GM10248 (cell line): ENCODE measurements at regions not wholly inside any gene's neighbourhood (a gene's known extent, or its start where the extent isn't known, plus 50 kb on each side); places are given as distances from the start of the nearest gene placed in this dataset.
A peak's percentile ranks its signal among the peaks of the same experiment; 100 is the strongest.

ENCODE experiments used
- CTCF ChIA-PET: fragments of 300-600 bp; sonication (Branson Sonifier 250); formaldehyde crosslinking; extraction: SDS; loops from one replicate; lab custom pipeline; 2021; ENCODE audit warnings: antibody characterized with exemption; lab: Yijun Ruan, JAX
- POLR2A ChIA-PET: fragments of 350-650 bp; sonication (Branson Sonifier 250); formaldehyde crosslinking; extraction: SDS; loops from one replicate; lab custom pipeline; 2020; ENCODE audit warnings: antibody characterized with exemption; lab: Yijun Ruan, JAX
- DNase-seq: peaks from one replicate; pipeline ENCODE4 v3.0.0; 2012; ENCODE audit errors: extremely low spot score
- TF ChIP-seq, protein P1 (sequence below): IDR thresholded peaks from 2 replicates; pipeline ENCODE4 v1.5.1; 2012; ENCODE audit warnings: mild to moderate bottlenecking, low read depth; ENCODE audit errors: extremely low read depth, missing control alignments, control extremely low read depth

DNA sequence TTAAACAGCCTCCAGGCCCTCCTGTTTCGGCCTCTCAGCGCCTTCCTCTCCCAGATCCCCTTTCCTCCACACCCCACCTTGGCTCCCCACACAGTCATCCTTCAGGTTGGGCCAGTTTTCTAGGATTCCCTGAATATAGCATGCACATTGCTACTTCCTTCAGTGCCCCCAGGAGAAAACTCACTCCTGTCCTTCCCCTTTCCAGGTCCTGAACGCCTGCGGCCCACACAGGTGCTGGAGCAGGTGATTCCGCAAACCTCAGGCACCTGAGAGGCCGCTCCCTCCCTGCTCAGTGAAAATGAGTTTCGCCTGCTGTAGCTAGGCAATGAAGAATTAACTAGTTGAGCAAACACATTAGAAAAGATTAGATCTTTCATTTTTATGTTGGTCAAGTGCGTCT is 185.0 kb downstream of the MED10 start:
- TF ChIP-seq, protein P1, sequence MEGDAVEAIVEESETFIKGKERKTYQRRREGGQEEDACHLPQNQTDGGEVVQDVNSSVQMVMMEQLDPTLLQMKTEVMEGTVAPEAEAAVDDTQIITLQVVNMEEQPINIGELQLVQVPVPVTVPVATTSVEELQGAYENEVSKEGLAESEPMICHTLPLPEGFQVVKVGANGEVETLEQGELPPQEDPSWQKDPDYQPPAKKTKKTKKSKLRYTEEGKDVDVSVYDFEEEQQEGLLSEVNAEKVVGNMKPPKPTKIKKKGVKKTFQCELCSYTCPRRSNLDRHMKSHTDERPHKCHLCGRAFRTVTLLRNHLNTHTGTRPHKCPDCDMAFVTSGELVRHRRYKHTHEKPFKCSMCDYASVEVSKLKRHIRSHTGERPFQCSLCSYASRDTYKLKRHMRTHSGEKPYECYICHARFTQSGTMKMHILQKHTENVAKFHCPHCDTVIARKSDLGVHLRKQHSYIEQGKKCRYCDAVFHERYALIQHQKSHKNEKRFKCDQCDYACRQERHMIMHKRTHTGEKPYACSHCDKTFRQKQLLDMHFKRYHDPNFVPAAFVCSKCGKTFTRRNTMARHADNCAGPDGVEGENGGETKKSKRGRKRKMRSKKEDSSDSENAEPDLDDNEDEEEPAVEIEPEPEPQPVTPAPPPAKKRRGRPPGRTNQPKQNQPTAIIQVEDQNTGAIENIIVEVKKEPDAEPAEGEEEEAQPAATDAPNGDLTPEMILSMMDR = no peak
- ChIA-PET POLR2A (no interaction called here), CTCF (interaction anchor here (1.4 kb wide), 1 partner anchor 29 kb away, joined by 3 read pairs; no protein-coding TSS in a partner anchor)
- no peak for DNase-seq

DNA sequence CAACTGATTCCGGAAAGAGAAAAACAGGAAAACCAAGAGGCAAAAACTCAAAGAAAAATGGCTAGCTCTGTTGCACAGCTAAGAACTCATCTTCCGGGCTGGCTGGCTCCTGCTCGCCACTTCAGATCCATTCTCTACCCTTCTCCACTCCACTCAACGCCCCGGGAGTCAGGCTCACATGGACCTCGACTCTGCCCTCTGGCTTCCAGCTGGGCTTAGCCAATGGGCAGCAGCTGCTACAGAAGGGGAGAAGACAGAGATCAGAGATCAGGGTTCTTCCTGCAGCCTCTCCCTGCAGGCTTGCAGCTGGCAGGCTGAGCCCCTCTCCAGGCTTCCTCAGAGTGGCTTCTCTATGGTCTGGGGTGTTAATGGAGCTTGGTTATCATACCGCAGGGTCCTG is 187.5 kb downstream of the MED10 start:
- POLR2A ChIA-PET = no interaction called here
- CTCF ChIA-PET = interaction anchor here (1.2 kb wide), 1 partner anchor 19 kb away, joined by 3 read pairs; no protein-coding TSS in a partner anchor
- DNase-seq = no peak
- TF ChIP-seq, protein P1 = no peak

DNA sequence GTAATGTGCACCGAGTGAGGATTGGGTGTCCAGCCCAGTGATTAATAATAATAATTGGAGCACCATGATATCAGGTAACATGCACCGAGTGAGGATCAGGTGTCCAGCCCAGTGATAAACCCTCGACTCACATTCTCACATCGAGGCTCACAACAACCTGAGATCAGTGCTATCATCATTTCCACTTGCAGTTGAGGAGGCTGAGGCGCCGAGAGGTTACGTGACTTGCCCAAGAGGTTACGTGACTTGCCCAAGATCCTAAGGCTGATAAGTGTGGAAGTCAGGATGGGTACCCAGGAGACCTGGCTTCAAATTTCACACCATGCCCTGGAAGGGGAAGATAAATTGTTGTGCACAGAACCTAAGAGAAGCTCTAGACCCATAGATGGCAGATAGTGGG is 189.4 kb downstream of the MED10 start:
- TF ChIP-seq, protein P1 = no peak
- POLR2A ChIA-PET = no interaction called here
- CTCF ChIA-PET = interaction anchor here (1.4 kb wide), 1 partner anchor 17 kb away, joined by 3 read pairs; no protein-coding TSS in a partner anchor
- no peak for DNase-seq

DNA sequence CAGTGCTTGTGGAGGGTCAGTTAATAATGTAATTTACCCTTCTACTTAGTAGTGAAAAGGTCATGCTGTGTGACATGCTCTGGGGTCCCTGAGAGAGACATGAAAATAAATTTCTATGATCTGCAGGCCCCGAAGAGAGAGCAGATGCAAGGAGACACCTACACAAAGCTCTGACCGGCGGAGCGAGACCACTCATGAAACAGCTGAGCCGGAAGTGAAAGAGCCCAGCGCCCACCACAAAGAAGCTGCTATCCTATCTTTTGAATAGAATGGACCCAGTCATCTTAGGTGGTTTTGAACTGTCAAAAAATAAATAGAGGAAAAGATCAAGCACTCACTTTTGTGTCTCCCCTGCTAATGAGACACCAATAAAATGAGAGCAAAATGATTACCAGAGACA is 190.0 kb downstream of the MED10 start:
- POLR2A ChIA-PET = no interaction called here
- CTCF ChIA-PET = no interaction called here
- TF ChIP-seq, protein P1 = no peak
- DNase-seq = peak; percentile 70

DNA sequence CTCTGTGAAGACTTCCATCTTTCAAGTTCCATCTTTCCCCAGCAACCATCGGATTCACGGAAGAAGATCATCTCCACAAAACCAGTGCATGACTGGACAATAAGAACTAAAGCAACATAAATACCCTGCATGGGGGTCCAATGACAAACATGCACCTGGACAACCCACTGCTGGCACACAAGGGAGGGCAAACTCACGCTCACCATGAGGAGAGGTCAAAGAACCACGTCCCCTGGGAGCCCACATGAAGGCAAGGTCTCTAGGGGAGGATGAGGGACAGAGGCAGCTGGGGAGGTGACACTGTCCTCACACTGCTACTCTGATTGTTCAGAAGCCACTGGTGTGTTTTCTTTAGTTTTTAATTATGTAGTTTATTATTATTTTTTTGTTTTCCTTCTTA is 190.8 kb downstream of the MED10 start:
- TF ChIP-seq, protein P1 = no peak
- DNase-seq = no peak
- POLR2A ChIA-PET = no interaction called here

DNA sequence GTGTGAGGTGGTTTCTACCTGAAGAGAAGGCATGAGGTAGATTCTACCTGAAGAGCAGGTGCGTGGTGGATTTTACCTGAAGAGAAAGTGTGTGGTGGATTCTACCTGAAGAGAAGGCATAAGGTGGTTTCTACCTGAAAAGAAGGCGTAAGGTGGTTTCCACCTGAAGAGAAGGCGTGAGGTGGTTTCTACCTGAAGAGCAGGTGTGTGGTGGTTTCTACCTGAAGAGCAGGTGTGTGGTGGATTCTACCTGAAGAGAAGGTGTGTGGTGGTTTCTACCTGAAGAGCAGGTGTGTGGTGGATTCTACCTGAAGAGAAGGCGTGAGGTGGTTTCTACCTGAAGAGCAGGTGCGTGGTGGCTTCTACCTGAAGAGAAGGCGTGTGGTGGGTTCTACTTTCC is 192.8 kb downstream of the MED10 start:
- TF ChIP-seq, protein P1 = no peak
- DNase-seq = no peak
- ChIA-PET POLR2A (no interaction called here), CTCF (no interaction called here)

More for the DNA sequence above, 190.8 kb downstream of the MED10 start:
- CTCF ChIA-PET = no interaction called here

DNA sequence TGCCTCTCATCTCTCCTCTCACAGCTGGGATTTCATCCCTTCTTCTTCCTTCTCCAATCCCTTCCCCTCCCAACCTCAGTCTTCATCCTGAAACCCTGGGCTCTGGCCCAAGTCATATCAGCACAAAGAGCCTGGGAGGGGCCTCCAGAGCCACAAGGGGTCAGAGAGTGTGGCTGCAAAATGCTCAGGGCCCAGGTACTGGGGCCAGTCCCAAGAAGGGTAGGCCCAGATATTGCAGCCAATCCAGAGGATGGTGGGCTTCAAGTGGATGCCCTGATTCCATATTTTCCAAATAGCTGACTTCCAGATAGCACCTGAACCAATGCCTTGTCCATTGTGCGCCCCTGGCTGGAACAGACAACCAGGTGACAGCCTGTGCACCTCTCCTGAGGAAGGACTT is 193.9 kb downstream of the MED10 start:
- no peak for DNase-seq
- ChIA-PET POLR2A (no interaction called here), CTCF (no interaction called here)
- TF ChIP-seq, protein P1 = no peak
